ENCODE measurements at regions not wholly inside any gene's neighbourhood (a gene's known extent, or its start where the extent isn't known, plus 50 kb on each side); places are given as distances from the start of the nearest gene placed in this dataset.

DNA sequence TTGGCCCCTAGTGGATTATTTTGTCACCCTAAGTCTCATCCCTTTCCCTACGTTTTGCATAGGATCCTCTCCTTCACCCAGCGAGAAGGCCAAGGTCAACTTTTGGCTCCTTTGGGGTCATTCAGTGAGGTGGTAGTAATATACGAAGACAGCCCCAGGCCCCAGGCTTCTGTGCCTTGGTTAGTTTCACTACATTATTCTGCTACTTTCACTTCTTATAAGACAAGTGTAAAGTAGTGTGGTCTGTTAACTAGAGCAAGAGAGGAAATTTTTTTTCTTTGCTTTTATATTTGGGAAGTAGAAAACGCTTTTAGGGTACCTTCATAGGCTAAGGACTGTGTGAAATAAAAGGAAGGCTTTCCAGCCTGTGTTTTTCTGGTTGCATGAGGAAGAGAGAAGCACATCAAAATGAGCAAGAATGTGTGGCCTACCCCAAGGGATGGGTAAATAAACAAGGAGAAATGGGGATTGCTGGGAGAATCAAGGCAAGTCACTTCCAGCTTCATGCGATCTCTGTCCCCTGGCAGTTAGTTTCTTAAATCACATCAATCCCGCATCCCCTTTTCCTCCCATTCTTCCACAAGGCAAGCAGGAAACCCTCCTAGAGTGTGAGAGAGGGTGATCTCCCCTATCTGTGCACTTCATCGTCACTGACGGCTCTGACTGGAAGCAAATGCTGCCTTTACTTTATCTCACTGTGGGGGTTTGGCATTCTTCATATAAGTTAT, 677.0 kb upstream of the WWC1 start:
- TF ChIP-seq, protein P1, sequence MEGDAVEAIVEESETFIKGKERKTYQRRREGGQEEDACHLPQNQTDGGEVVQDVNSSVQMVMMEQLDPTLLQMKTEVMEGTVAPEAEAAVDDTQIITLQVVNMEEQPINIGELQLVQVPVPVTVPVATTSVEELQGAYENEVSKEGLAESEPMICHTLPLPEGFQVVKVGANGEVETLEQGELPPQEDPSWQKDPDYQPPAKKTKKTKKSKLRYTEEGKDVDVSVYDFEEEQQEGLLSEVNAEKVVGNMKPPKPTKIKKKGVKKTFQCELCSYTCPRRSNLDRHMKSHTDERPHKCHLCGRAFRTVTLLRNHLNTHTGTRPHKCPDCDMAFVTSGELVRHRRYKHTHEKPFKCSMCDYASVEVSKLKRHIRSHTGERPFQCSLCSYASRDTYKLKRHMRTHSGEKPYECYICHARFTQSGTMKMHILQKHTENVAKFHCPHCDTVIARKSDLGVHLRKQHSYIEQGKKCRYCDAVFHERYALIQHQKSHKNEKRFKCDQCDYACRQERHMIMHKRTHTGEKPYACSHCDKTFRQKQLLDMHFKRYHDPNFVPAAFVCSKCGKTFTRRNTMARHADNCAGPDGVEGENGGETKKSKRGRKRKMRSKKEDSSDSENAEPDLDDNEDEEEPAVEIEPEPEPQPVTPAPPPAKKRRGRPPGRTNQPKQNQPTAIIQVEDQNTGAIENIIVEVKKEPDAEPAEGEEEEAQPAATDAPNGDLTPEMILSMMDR (IDR thresholded peaks at IDR 0.05): no peak
- TF ChIP-seq POLR2A (IDR thresholded peaks at IDR 0.05): no peak
